ENCODE measurements at regions not wholly inside any gene's neighbourhood (a gene's known extent, or its start where the extent isn't known, plus 50 kb on each side); places are given as distances from the start of the nearest gene placed in this dataset.

GRCh38 chr4:180850318-180850940, 1392.8 kb upstream of the TENM3 start:
- Histone ChIP-seq H3K9me3 (ENCODE audit: control insufficient read depth in 1 of 2, low read length in 2 of 2) (no peaks in the 10 kb centered on the region), H3K27me3 (ENCODE audit: control insufficient read depth in 1 of 2, insufficient read depth in 2 of 2, low read length in 2 of 2) (no peaks in the 10 kb centered on the region), H3K36me3 (ENCODE audit: control insufficient read depth in 1 of 2, insufficient read depth in 2 of 2, low read length in 2 of 2) (no peaks in the 10 kb centered on the region), H3K4me3 (ENCODE audit: low read depth in 1 of 2, low read length in 2 of 2) (no peak overlapping the region), H3K4me1 (ENCODE audit: control insufficient read depth in 1 of 2, insufficient read depth in 2 of 2, low read length in 2 of 2) (no peaks in the 10 kb centered on the region), H3K9ac (ENCODE audit: low read depth in 1 of 2, low read length in 2 of 2) (no peak overlapping the region), H3K27ac (ENCODE audit: low read depth, low read length) (no peak overlapping the region)

GRCh38 chr4:180852738-180853137, 1390.5 kb upstream of the TENM3 start:
- Histone ChIP-seq H3K9me3 (ENCODE audit: control insufficient read depth in 1 of 2, low read length in 2 of 2) (no peaks in the 10 kb centered on the region), H3K4me1 (ENCODE audit: control insufficient read depth in 1 of 2, insufficient read depth in 2 of 2, low read length in 2 of 2) (no peaks in the 10 kb centered on the region), H3K4me3 (ENCODE audit: low read depth in 1 of 2, low read length in 2 of 2) (no peak overlapping the region), H3K27me3 (ENCODE audit: control insufficient read depth in 1 of 2, insufficient read depth in 2 of 2, low read length in 2 of 2) (no peaks in the 10 kb centered on the region), H3K27ac (ENCODE audit: low read depth, low read length) (no peak overlapping the region), H3K36me3 (ENCODE audit: control insufficient read depth in 1 of 2, insufficient read depth in 2 of 2, low read length in 2 of 2) (no peaks in the 10 kb centered on the region), H3K9ac (ENCODE audit: low read depth in 1 of 2, low read length in 2 of 2) (no peak overlapping the region)

- no peaks in the 10 kb centered on the region for H3K9me3 ChIP-seq (ENCODE audit: control insufficient read depth in 1 of 2, low read length in 2 of 2)
- H3K36me3 ChIP-seq (ENCODE audit: control insufficient read depth in 1 of 2, insufficient read depth in 2 of 2, low read length in 2 of 2) = no peaks in the 10 kb centered on the region
- no peaks in the 10 kb centered on the region for H3K4me1 ChIP-seq (ENCODE audit: control insufficient read depth in 1 of 2, insufficient read depth in 2 of 2, low read length in 2 of 2)
- no peak overlapping the region for H3K9ac ChIP-seq (ENCODE audit: low read depth in 1 of 2, low read length in 2 of 2)
- H3K27me3 ChIP-seq (ENCODE audit: control insufficient read depth in 1 of 2, insufficient read depth in 2 of 2, low read length in 2 of 2) = no peaks in the 10 kb centered on the region
- no peak overlapping the region for H3K4me3 ChIP-seq (ENCODE audit: low read depth in 1 of 2, low read length in 2 of 2)
- no peak overlapping the region for H3K27ac ChIP-seq (ENCODE audit: low read depth, low read length)
Measured at GRCh38 chr4:180855184-180855583, 1388.0 kb upstream of the TENM3 start.

GRCh38 chr4:180860089-180860720, 1383.0 kb upstream of the TENM3 start:
- H3K36me3 ChIP-seq (ENCODE audit: control insufficient read depth in 1 of 2, insufficient read depth in 2 of 2, low read length in 2 of 2) = no peaks in the 10 kb centered on the region
- H3K4me1 ChIP-seq (ENCODE audit: control insufficient read depth in 1 of 2, insufficient read depth in 2 of 2, low read length in 2 of 2) = no peaks in the 10 kb centered on the region
- no peak overlapping the region for H3K9ac ChIP-seq (ENCODE audit: low read depth in 1 of 2, low read length in 2 of 2)
- H3K4me3 ChIP-seq (ENCODE audit: low read depth in 1 of 2, low read length in 2 of 2) = no peak overlapping the region
- no peaks in the 10 kb centered on the region for H3K27me3 ChIP-seq (ENCODE audit: control insufficient read depth in 1 of 2, insufficient read depth in 2 of 2, low read length in 2 of 2)
- H3K9me3 ChIP-seq (ENCODE audit: control insufficient read depth in 1 of 2, low read length in 2 of 2) = no peaks in the 10 kb centered on the region
- H3K27ac ChIP-seq (ENCODE audit: low read depth, low read length) = no peak overlapping the region

GRCh38 chr4:180861651-180862050, 1381.6 kb upstream of the TENM3 start:
- H3K27ac ChIP-seq (ENCODE audit: low read depth, low read length) = no peak overlapping the region
- H3K4me3 ChIP-seq (ENCODE audit: low read depth in 1 of 2, low read length in 2 of 2) = no peak overlapping the region
- H3K9ac ChIP-seq (ENCODE audit: low read depth in 1 of 2, low read length in 2 of 2) = no peak overlapping the region
- H3K9me3 ChIP-seq (ENCODE audit: control insufficient read depth in 1 of 2, low read length in 2 of 2) = peaks cover 0 to 3% of the 10 kb centered on the region in 2 donors
- H3K4me1 ChIP-seq (ENCODE audit: control insufficient read depth in 1 of 2, insufficient read depth in 2 of 2, low read length in 2 of 2) = no peaks in the 10 kb centered on the region
- H3K27me3 ChIP-seq (ENCODE audit: control insufficient read depth in 1 of 2, insufficient read depth in 2 of 2, low read length in 2 of 2) = no peaks in the 10 kb centered on the region
- no peaks in the 10 kb centered on the region for H3K36me3 ChIP-seq (ENCODE audit: control insufficient read depth in 1 of 2, insufficient read depth in 2 of 2, low read length in 2 of 2)

GRCh38 chr4:180866933-180867643, 1376.1 kb upstream of the TENM3 start:
- no peak overlapping the region for H3K27ac ChIP-seq (ENCODE audit: low read depth, low read length)
- H3K36me3 ChIP-seq (ENCODE audit: control insufficient read depth in 1 of 2, insufficient read depth in 2 of 2, low read length in 2 of 2) = no peaks in the 10 kb centered on the region
- no peaks in the 10 kb centered on the region for H3K4me1 ChIP-seq (ENCODE audit: control insufficient read depth in 1 of 2, insufficient read depth in 2 of 2, low read length in 2 of 2)
- H3K4me3 ChIP-seq (ENCODE audit: low read depth in 1 of 2, low read length in 2 of 2) = no peak overlapping the region
- H3K9me3 ChIP-seq (ENCODE audit: control insufficient read depth in 1 of 2, low read length in 2 of 2) = peaks cover 4 to 9% of the 10 kb centered on the region in 2 donors
- no peaks in the 10 kb centered on the region for H3K27me3 ChIP-seq (ENCODE audit: control insufficient read depth in 1 of 2, insufficient read depth in 2 of 2, low read length in 2 of 2)
- H3K9ac ChIP-seq (ENCODE audit: low read depth in 1 of 2, low read length in 2 of 2) = no peak overlapping the region

- no peak overlapping the region for H3K27ac ChIP-seq (ENCODE audit: low read depth, low read length)
- no peaks in the 10 kb centered on the region for H3K4me1 ChIP-seq (ENCODE audit: control insufficient read depth in 1 of 2, insufficient read depth in 2 of 2, low read length in 2 of 2)
- H3K9ac ChIP-seq (ENCODE audit: low read depth in 1 of 2, low read length in 2 of 2) = no peak overlapping the region
- peaks cover 4 to 13% of the 10 kb centered on the region in 2 donors for H3K9me3 ChIP-seq (ENCODE audit: control insufficient read depth in 1 of 2, low read length in 2 of 2)
- H3K27me3 ChIP-seq (ENCODE audit: control insufficient read depth in 1 of 2, insufficient read depth in 2 of 2, low read length in 2 of 2) = no peaks in the 10 kb centered on the region
- no peaks in the 10 kb centered on the region for H3K36me3 ChIP-seq (ENCODE audit: control insufficient read depth in 1 of 2, insufficient read depth in 2 of 2, low read length in 2 of 2)
- H3K4me3 ChIP-seq (ENCODE audit: low read depth in 1 of 2, low read length in 2 of 2) = no peak overlapping the region
Measured at GRCh38 chr4:180870623-180871022, 1372.6 kb upstream of the TENM3 start.

GRCh38 chr4:180898305-180898704, 1344.9 kb upstream of the TENM3 start:
- H3K4me3 ChIP-seq (ENCODE audit: low read depth in 1 of 2, low read length in 2 of 2) = no peak overlapping the region
- no peak overlapping the region for H3K9ac ChIP-seq (ENCODE audit: low read depth in 1 of 2, low read length in 2 of 2)
- no peaks in the 10 kb centered on the region for H3K27me3 ChIP-seq (ENCODE audit: control insufficient read depth in 1 of 2, insufficient read depth in 2 of 2, low read length in 2 of 2)
- H3K27ac ChIP-seq (ENCODE audit: low read depth, low read length) = no peak overlapping the region
- no peaks in the 10 kb centered on the region for H3K4me1 ChIP-seq (ENCODE audit: control insufficient read depth in 1 of 2, insufficient read depth in 2 of 2, low read length in 2 of 2)
- H3K36me3 ChIP-seq (ENCODE audit: control insufficient read depth in 1 of 2, insufficient read depth in 2 of 2, low read length in 2 of 2) = no peaks in the 10 kb centered on the region
- peaks cover 0 to 13% of the 10 kb centered on the region in 2 donors for H3K9me3 ChIP-seq (ENCODE audit: control insufficient read depth in 1 of 2, low read length in 2 of 2)

GRCh38 chr4:180900781-180901180, 1342.4 kb upstream of the TENM3 start:
- H3K27ac ChIP-seq (ENCODE audit: low read depth, low read length) = no peak overlapping the region
- no peak overlapping the region for H3K4me3 ChIP-seq (ENCODE audit: low read depth in 1 of 2, low read length in 2 of 2)
- H3K4me1 ChIP-seq (ENCODE audit: control insufficient read depth in 1 of 2, insufficient read depth in 2 of 2, low read length in 2 of 2) = no peaks in the 10 kb centered on the region
- H3K9me3 ChIP-seq (ENCODE audit: control insufficient read depth in 1 of 2, low read length in 2 of 2) = peaks cover 0 to 13% of the 10 kb centered on the region in 2 donors
- no peaks in the 10 kb centered on the region for H3K27me3 ChIP-seq (ENCODE audit: control insufficient read depth in 1 of 2, insufficient read depth in 2 of 2, low read length in 2 of 2)
- no peak overlapping the region for H3K9ac ChIP-seq (ENCODE audit: low read depth in 1 of 2, low read length in 2 of 2)
- no peaks in the 10 kb centered on the region for H3K36me3 ChIP-seq (ENCODE audit: control insufficient read depth in 1 of 2, insufficient read depth in 2 of 2, low read length in 2 of 2)

- no peaks in the 10 kb centered on the region for H3K36me3 ChIP-seq (ENCODE audit: control insufficient read depth in 1 of 2, insufficient read depth in 2 of 2, low read length in 2 of 2)
- H3K27ac ChIP-seq (ENCODE audit: low read depth, low read length) = no peak overlapping the region
- H3K4me3 ChIP-seq (ENCODE audit: low read depth in 1 of 2, low read length in 2 of 2) = no peak overlapping the region
- no peak overlapping the region for H3K9ac ChIP-seq (ENCODE audit: low read depth in 1 of 2, low read length in 2 of 2)
- H3K4me1 ChIP-seq (ENCODE audit: control insufficient read depth in 1 of 2, insufficient read depth in 2 of 2, low read length in 2 of 2) = no peaks in the 10 kb centered on the region
- H3K9me3 ChIP-seq (ENCODE audit: control insufficient read depth in 1 of 2, low read length in 2 of 2) = peaks cover 0 to 8% of the 10 kb centered on the region in 2 donors
- no peaks in the 10 kb centered on the region for H3K27me3 ChIP-seq (ENCODE audit: control insufficient read depth in 1 of 2, insufficient read depth in 2 of 2, low read length in 2 of 2)
Measured at GRCh38 chr4:180909279-180909678, 1333.9 kb upstream of the TENM3 start.
